ENCODE measurements at regions not wholly inside any gene's neighbourhood (a gene's known extent, or its start where the extent isn't known, plus 50 kb on each side); places are given as distances from the start of the nearest gene placed in this dataset.

DNA sequence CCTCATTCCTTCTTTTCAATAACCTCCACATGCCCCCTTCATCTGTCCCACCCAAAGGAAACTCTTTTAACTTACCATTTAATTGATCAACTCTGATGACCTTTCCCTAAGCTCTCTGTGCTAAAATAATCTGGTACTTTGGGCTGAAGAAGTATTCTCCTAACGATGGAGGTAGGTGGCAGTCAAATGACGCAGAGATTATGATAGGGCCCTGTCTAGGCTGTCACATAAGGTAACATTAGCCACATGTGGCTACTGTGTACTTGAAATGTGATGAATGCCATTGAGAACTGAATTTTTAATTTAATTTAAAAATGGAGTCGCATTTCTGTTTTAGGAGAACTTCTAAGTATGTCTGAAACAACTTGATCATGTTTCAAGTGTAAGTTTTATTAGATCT is 140.5 kb upstream of the TNP1 start:
- TF ChIP-seq, protein P1, sequence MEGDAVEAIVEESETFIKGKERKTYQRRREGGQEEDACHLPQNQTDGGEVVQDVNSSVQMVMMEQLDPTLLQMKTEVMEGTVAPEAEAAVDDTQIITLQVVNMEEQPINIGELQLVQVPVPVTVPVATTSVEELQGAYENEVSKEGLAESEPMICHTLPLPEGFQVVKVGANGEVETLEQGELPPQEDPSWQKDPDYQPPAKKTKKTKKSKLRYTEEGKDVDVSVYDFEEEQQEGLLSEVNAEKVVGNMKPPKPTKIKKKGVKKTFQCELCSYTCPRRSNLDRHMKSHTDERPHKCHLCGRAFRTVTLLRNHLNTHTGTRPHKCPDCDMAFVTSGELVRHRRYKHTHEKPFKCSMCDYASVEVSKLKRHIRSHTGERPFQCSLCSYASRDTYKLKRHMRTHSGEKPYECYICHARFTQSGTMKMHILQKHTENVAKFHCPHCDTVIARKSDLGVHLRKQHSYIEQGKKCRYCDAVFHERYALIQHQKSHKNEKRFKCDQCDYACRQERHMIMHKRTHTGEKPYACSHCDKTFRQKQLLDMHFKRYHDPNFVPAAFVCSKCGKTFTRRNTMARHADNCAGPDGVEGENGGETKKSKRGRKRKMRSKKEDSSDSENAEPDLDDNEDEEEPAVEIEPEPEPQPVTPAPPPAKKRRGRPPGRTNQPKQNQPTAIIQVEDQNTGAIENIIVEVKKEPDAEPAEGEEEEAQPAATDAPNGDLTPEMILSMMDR (IDR thresholded peaks at IDR 0.05; ENCODE audit: insufficient read depth, low read depth, low read length) = no peak
- no peak for TF ChIP-seq EZH2 (IDR thresholded peaks at IDR 0.05; ENCODE audit: insufficient read depth, low read length)
